Progenitor cell of endocrine pancreas (in vitro differentiated cells): ENCODE measurements at regions not wholly inside any gene's neighbourhood (a gene's known extent, or its start where the extent isn't known, plus 50 kb on each side); places are given as distances from the start of the nearest gene placed in this dataset.
A peak's percentile ranks its signal among the peaks of the same experiment; 100 is the strongest.

Experiments used
- DNase-seq: peaks from one replicate; pipeline ENCODE4 v3.0.0; 2021; ENCODE audit warnings: low spot score; ENCODE audit not compliant: unreplicated experiment
- H3K27ac Mint-ChIP-seq: 2 replicates; pipeline ENCODE4 v1.8.0; 2021; ENCODE audit warnings: mild to moderate bottlenecking, moderate library complexity, mixed read lengths
- H3K27me3 Mint-ChIP-seq: 2 replicates; pipeline ENCODE4 v1.8.0; 2021; ENCODE audit warnings: mixed read lengths
- H3K36me3 Mint-ChIP-seq: 2 replicates; pipeline ENCODE4 v1.8.0; 2022; ENCODE audit warnings: mixed read lengths; ENCODE audit not compliant: insufficient read depth
- H3K4me1 Mint-ChIP-seq: 2 replicates; pipeline ENCODE4 v1.8.0; 2021; ENCODE audit warnings: low read depth, mixed read lengths
- H3K4me3 Mint-ChIP-seq: 2 replicates; pipeline ENCODE4 v1.8.0; 2021; ENCODE audit warnings: low read depth, mild to moderate bottlenecking, moderate library complexity, mixed read lengths
- H3K9me3 Mint-ChIP-seq: 2 replicates; pipeline ENCODE4 v1.8.0; 2021; ENCODE audit warnings: low read depth, mixed read lengths
- CTCF ChIP-seq: fragments of 200-600 bp; sonication (generic); IDR thresholded peaks from one replicate; pipeline ENCODE4 v1.5.0; 2021; ENCODE audit warnings: antibody characterized with exemption, mild to moderate bottlenecking; ENCODE audit not compliant: unreplicated experiment

- Mint-ChIP-seq H3K4me3 (no peak overlapping the region), H3K27me3 (peaks cover 5% of the 10 kb centered on the region), H3K9me3 (no peaks in the 10 kb centered on the region), H3K4me1 (peaks cover 7% of the 10 kb centered on the region), H3K27ac (no peak overlapping the region), H3K36me3 (no peaks in the 10 kb centered on the region)
- DNase-seq, result no peak
- TF ChIP-seq CTCF, result no peak
Measured at GRCh38 chr2:41972819-41973218, 75.0 kb upstream of the PKDCC start.

- no peak for DNase-seq
Measured at GRCh38 chr2:41973871-41974270, 74.0 kb upstream of the PKDCC start.

GRCh38 chr2:41981417-41981816 is 66.4 kb upstream of the PKDCC start:
- Mint-ChIP-seq H3K9me3 (no peaks in the 10 kb centered on the region), H3K27me3 (no peaks in the 10 kb centered on the region), H3K36me3 (no peaks in the 10 kb centered on the region), H3K4me3 (no peak overlapping the region), H3K27ac (no peak overlapping the region), H3K4me1 (no peaks in the 10 kb centered on the region)
- DNase-seq, result no peak
- no peak for TF ChIP-seq CTCF

More at GRCh38 chr2:41973871-41974270, 74.0 kb upstream of the PKDCC start:
- Mint-ChIP-seq H3K9me3 (no peaks in the 10 kb centered on the region), H3K27me3 (peaks cover 2% of the 10 kb centered on the region), H3K4me1 (no peaks in the 10 kb centered on the region), H3K36me3 (no peaks in the 10 kb centered on the region), H3K27ac (no peak overlapping the region), H3K4me3 (no peak overlapping the region)
- no peak for TF ChIP-seq CTCF

DNA sequence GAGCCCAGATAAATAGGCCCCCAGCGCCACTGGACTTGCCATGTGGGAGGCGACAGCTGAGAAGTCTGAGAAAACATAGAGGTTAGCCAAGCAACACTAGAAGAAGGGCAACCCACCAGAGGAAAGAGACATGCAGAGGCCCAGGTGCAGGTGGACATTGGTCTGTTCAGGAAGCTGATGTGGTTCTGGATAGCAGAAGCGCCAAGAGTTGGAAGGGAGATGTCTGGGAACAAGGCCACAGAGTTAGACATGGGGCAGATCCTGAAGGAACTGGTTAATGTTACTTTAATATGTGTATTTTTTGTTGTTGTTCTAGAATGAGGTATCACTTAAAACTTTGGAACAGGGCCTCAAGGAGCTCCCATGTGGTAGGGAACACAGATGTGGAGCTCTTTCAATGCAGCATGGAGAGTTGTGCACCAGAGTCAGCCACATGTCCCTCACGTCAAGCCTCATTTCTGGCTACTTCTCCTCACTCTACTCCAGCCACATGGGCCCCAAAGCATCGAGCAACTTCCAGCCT is 62.2 kb upstream of the PKDCC start:
- no peak overlapping the region for H3K27ac Mint-ChIP-seq
- no peaks in the 10 kb centered on the region for H3K36me3 Mint-ChIP-seq
- H3K9me3 Mint-ChIP-seq, result no peaks in the 10 kb centered on the region
- H3K27me3 Mint-ChIP-seq, result no peaks in the 10 kb centered on the region
- H3K4me1 Mint-ChIP-seq, result peaks cover 12% of the 10 kb centered on the region
- DNase-seq, result no peak
- no peak overlapping the region for H3K4me3 Mint-ChIP-seq
- no peak for TF ChIP-seq CTCF

DNA sequence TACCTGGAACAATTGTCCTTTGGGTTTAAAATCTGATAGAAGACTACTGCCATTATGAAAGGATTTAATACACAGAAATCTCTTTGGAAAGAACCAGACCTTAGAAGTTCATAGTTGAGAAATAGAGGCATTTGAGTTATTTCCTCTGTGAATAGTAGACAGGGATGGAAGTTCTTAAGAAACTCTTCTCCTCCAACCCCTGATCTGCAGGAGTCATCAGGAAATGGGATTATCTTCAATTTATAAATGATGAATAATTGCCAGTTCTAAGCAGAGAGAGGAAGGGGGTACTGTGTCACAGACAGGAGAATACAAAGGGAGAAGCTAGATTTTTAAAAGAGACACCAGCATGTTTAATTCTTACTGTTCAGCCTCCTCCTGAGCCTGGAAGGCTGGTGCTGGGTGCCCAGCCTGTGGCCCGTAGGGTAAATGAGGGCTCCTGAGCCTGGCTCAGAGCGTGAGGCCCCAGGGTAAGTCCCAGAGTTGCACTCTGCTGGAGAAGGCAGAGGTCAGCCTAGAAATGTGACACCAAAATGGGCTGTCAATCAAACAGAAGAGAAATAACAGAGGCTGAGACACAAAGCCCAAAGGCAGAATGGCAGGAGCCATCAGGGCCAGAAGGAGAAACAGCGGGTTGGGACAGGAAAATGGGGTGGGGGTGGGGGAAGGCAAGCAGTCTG is 58.2 kb upstream of the PKDCC start:
- Mint-ChIP-seq H3K36me3 (no peaks in the 10 kb centered on the region), H3K9me3 (no peaks in the 10 kb centered on the region), H3K27me3 (no peaks in the 10 kb centered on the region), H3K4me3 (no peak overlapping the region), H3K27ac (peak overlapping the region; percentile 73), H3K4me1 (peaks cover 25% of the 10 kb centered on the region)
- no peak for DNase-seq
- TF ChIP-seq CTCF, result no peak
